HEK293T (cell line): ENCODE measurements at regions not wholly inside any gene's neighbourhood (a gene's known extent, or its start where the extent isn't known, plus 50 kb on each side); places are given as distances from the start of the nearest gene placed in this dataset.

ENCODE experiments used
- CTCF ChIA-PET: fragments of 350-600 bp; formaldehyde crosslinking; extraction: SDS; loops from one replicate; lab custom pipeline; 2021; ENCODE audit warnings: antibody characterized with exemption, inconsistent platforms; lab: Yijun Ruan, JAX
- POLR2A ChIA-PET: fragments of 350-600 bp; formaldehyde crosslinking; extraction: SDS; loops from one replicate; lab custom pipeline; 2020; ENCODE audit warnings: antibody characterized with exemption, inconsistent platforms; lab: Yijun Ruan, JAX
- DNase-seq: peaks from one replicate; pipeline ENCODE4 v3.0.0; 2012; ENCODE audit warnings: mixed read lengths; ENCODE audit errors: extremely low spot score
- ARNT ChIP-seq: fragments of 450-650 bp; IDR thresholded peaks from 2 replicates; pipeline ENCODE4 v1.6.1; 2017; ENCODE audit warnings: mild to moderate bottlenecking
- BHLHE40 ChIP-seq: fragments of 450-650 bp; IDR thresholded peaks from 2 replicates; pipeline ENCODE4 v1.6.1; 2016; ENCODE audit warnings: mild to moderate bottlenecking, moderate library complexity, borderline replicate concordance
- CTBP1 ChIP-seq: fragments of 450-650 bp; IDR thresholded peaks from 2 replicates; pipeline ENCODE4 v1.6.1; 2016; ENCODE audit warnings: borderline replicate concordance
- ELF4 ChIP-seq: fragments of 450-650 bp; IDR thresholded peaks from 2 replicates; pipeline ENCODE4 v1.6.1; 2017; ENCODE audit warnings: antibody characterized with exemption
- FOXA1 ChIP-seq: fragments of 450-650 bp; IDR thresholded peaks from 2 replicates; pipeline ENCODE4 v1.6.1; 2016; ENCODE audit warnings: mild to moderate bottlenecking
- FOXK2 ChIP-seq: fragments of 450-650 bp; IDR thresholded peaks from 2 replicates; pipeline ENCODE4 v1.6.1; 2016; ENCODE audit warnings: mild to moderate bottlenecking
- FOXM1 ChIP-seq: fragments of 450-650 bp; IDR thresholded peaks from 2 replicates; pipeline ENCODE4 v1.6.1; 2017; ENCODE audit warnings: mild to moderate bottlenecking, borderline replicate concordance
- HDGF ChIP-seq: fragments of 450-650 bp; IDR thresholded peaks from 2 replicates; pipeline ENCODE4 v1.6.1; 2017; ENCODE audit warnings: antibody characterized with exemption, borderline replicate concordance
- L3MBTL2 ChIP-seq: fragments of 450-650 bp; conservative IDR thresholded peaks from 2 replicates; pipeline ENCODE4 v1.6.1; 2016; ENCODE audit warnings: mild to moderate bottlenecking
- LEF1 ChIP-seq: fragments of 450-650 bp; IDR thresholded peaks from 2 replicates; pipeline ENCODE4 v1.6.1; 2017; ENCODE audit warnings: mild to moderate bottlenecking, borderline replicate concordance
- NFRKB ChIP-seq: fragments of 450-650 bp; IDR thresholded peaks from 2 replicates; pipeline ENCODE4 v1.6.1; 2016; ENCODE audit warnings: mild to moderate bottlenecking, moderate library complexity
- SP1 ChIP-seq: fragments of 450-650 bp; IDR thresholded peaks from 2 replicates; pipeline ENCODE4 v1.6.1; 2017
- SUZ12 ChIP-seq: fragments of 450-650 bp; IDR thresholded peaks from 2 replicates; pipeline ENCODE4 v1.6.1; 2016; ENCODE audit warnings: mild to moderate bottlenecking
- TARDBP ChIP-seq: fragments of 450-650 bp; IDR thresholded peaks from 2 replicates; pipeline ENCODE4 v1.6.1; 2016
- ZNF384 ChIP-seq: fragments of 450-650 bp; IDR thresholded peaks from 2 replicates; pipeline ENCODE4 v1.6.1; 2016
- TF ChIP-seq, protein P1 (sequence below): fragments of 450-650 bp; IDR thresholded peaks from 2 replicates; pipeline ENCODE4 v1.6.1; 2016

DNA sequence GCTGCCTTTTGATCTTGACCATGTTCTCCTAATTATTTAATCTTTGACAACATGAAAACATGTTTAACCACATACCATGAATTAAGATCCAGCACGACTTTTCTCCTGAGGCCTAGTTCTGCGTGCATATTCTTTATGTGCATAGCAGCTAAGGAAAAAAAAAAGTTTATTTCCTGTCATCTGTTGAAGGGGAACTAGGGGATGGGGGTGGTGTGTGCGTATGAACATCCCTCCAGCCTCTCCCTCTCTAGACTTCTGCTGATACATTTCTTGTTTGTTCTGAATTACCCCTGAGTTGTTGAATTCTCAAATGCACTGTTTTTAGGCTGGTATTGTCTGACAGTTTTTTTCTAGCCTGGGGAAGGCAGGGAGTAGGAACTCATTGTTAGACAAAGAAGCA, 543.3 kb downstream of the FGF9 start:
- no peak for DNase-seq
- ChIA-PET POLR2A (no interaction called here), CTCF (no interaction called here)
- TF ChIP-seq, protein P1, sequence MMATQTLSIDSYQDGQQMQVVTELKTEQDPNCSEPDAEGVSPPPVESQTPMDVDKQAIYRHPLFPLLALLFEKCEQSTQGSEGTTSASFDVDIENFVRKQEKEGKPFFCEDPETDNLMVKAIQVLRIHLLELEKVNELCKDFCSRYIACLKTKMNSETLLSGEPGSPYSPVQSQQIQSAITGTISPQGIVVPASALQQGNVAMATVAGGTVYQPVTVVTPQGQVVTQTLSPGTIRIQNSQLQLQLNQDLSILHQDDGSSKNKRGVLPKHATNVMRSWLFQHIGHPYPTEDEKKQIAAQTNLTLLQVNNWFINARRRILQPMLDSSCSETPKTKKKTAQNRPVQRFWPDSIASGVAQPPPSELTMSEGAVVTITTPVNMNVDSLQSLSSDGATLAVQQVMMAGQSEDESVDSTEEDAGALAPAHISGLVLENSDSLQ, result no peak
- no peak for TF ChIP-seq ZNF384
- no peak for TF ChIP-seq HDGF

DNA sequence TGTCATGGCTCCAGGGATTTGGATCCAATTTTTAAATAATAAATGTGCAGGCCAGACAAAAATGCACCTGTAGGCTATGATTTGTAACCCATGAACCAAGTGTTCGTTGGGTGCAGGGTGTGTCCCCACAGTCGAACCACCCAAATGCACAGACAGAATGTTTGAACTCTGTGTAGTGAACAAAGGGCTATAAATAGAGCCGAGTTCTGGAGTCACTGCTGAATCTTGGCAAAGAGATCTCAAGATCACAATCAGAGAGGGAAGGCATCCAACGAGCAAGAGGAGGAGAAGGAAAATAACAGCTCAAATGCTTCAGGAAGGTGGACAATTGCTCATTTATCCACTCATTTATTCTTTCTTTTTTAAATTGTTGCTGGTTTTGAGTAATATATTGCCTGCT, 547.9 kb downstream of the FGF9 start:
- ChIA-PET POLR2A (no interaction called here), CTCF (no interaction called here)
- TF ChIP-seq SP1 (no peak), HDGF (no peak), CTBP1 (no peak)
- no peak for DNase-seq

DNA sequence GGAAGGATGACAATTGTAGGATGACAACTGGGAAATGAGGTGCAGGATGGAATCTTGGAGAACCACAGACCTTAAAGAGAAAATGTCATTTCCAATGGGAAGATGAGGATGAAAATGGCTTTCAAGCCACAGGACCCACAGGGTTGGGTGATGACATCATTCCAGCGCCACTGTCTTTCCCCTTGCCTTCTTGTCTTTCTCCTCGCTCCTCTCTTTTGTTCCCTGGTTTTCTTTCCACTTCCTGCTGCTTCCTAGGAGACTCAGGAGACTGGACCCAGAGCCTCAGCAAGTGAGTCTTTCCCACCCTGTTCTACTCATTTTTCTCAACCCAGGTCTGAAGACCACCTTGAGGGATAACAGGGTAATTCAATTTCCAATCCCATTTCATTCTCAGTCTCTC, 548.8 kb downstream of the FGF9 start:
- POLR2A ChIA-PET, result no interaction called here

GRCh38 chr13:22220151-22221135, 549.6 kb downstream of the FGF9 start:
- ChIA-PET CTCF (no interaction called here), POLR2A (no interaction called here)
- TF ChIP-seq FOXA1 (no peak), ELF4 (no peak), NFRKB (no peak), ARNT (no peak), HDGF (no peak), CTBP1 (no peak), FOXK2 (no peak), BHLHE40 (no peak), L3MBTL2 (no peak)
- no peak for DNase-seq

More for the DNA sequence above, 548.8 kb downstream of the FGF9 start:
- CTCF ChIA-PET, result no interaction called here
- TF ChIP-seq FOXK2 (no peak), SP1 (no peak), L3MBTL2 (no peak), SUZ12 (no peak), NFRKB (no peak), CTBP1 (no peak), ARNT (no peak), HDGF (no peak), ZNF384 (no peak), FOXA1 (no peak), FOXM1 (no peak), TARDBP (no peak), BHLHE40 (no peak), ELF4 (no peak)
- TF ChIP-seq, protein P1, result no peak
- no peak for DNase-seq

- DNase-seq, result no peak
- CTCF ChIA-PET, result interaction anchor here (0.6 kb wide), 1 partner anchor 535 kb away, joined by 3 read pairs; no protein-coding TSS in a partner anchor
- TF ChIP-seq LEF1 (no peak), ARNT (no peak), ZNF384 (no peak), HDGF (no peak), ELF4 (no peak), FOXM1 (no peak), FOXK2 (no peak), CTBP1 (no peak), TARDBP (no peak), FOXA1 (no peak)
- TF ChIP-seq, protein P1, result no peak
- POLR2A ChIA-PET, result no interaction called here
These were observed 552.5 kb downstream of the FGF9 start for GRCh38 chr13:22223411-22223810.

- ChIA-PET CTCF (no interaction called here), POLR2A (no interaction called here)
- no peak for TF ChIP-seq LEF1
- TF ChIP-seq L3MBTL2, result no peak
- no peak for TF ChIP-seq SP1
- TF ChIP-seq, protein P1, result no peak
- no peak for TF ChIP-seq ELF4
- TF ChIP-seq ARNT, result no peak
- no peak for TF ChIP-seq FOXA1
- TF ChIP-seq BHLHE40, result no peak
- TF ChIP-seq HDGF, result no peak
- TF ChIP-seq SUZ12, result no peak
- TF ChIP-seq FOXM1, result no peak
- no peak for TF ChIP-seq ZNF384
- TF ChIP-seq TARDBP, result no peak
- TF ChIP-seq FOXK2, result no peak
- no peak for DNase-seq
These were observed 555.2 kb downstream of the FGF9 start for GRCh38 chr13:22226086-22226485.
